MM.1S (cell line): ENCODE measurements at regions not wholly inside any gene's neighbourhood (a gene's known extent, or its start where the extent isn't known, plus 50 kb on each side); places are given as distances from the start of the nearest gene placed in this dataset.

ENCODE experiments used
- DNase-seq: peaks from one replicate; pipeline ENCODE4 v3.0.0-alpha.2; 2015
- H2AFZ ChIP-seq: fragments of 300-600 bp; sonication (generic); 2 replicates; pipeline ENCODE4 v1.6.0; 2016; ENCODE audit warnings: antibody characterized with exemption, low read length
- H3F3A ChIP-seq: fragments of 300-600 bp; sonication (generic); 2 replicates; pipeline ENCODE4 v1.6.1; 2016; ENCODE audit warnings: mild to moderate bottlenecking, antibody characterized with exemption, low read length, moderate library complexity, mixed read lengths; ENCODE audit not compliant: insufficient read depth
- H3K27ac ChIP-seq: fragments of 300-600 bp; sonication (generic); 2 replicates; pipeline ENCODE4 v1.5.1; 2016; ENCODE audit warnings: mild to moderate bottlenecking, low read length
- H3K27me3 ChIP-seq: fragments of 300-600 bp; sonication (generic); replicated peaks from 2 replicates; pipeline ENCODE4 v1.6.0; 2016; ENCODE audit warnings: low read length; ENCODE audit not compliant: insufficient read depth
- H3K36me3 ChIP-seq: fragments of 300-600 bp; sonication (generic); replicated peaks from 2 replicates; pipeline ENCODE4 v1.6.1; 2016; ENCODE audit warnings: mild to moderate bottlenecking, low read length, mixed read lengths; ENCODE audit not compliant: insufficient read depth
- H3K4me1 ChIP-seq: fragments of 300-600 bp; sonication (generic); 2 replicates; pipeline ENCODE4 v1.6.1; 2016; ENCODE audit warnings: low read length, mixed read lengths
- H3K4me2 ChIP-seq: fragments of 300-600 bp; sonication (generic); 2 replicates; pipeline ENCODE4 v1.6.0; 2016; ENCODE audit warnings: low read depth, low read length
- H3K4me3 ChIP-seq: fragments of 300-600 bp; sonication (generic); 2 replicates; pipeline ENCODE4 v1.5.1; 2016; ENCODE audit warnings: low read length, mixed read lengths
- H3K79me2 ChIP-seq: fragments of 300-600 bp; sonication (generic); 2 replicates; pipeline ENCODE4 v1.6.1; 2016; ENCODE audit warnings: mixed run types, low read length, mixed read lengths
- H3K9ac ChIP-seq: fragments of 300-600 bp; sonication (generic); 2 replicates; pipeline ENCODE4 v1.6.1; 2016; ENCODE audit warnings: low read length, mixed read lengths
- H3K9me2 ChIP-seq: fragments of 300-600 bp; sonication (generic); replicated peaks from 2 replicates; pipeline ENCODE4 v1.6.1; 2016; ENCODE audit warnings: mild to moderate bottlenecking, low read length, mixed read lengths; ENCODE audit not compliant: insufficient read depth
- H3K9me3 ChIP-seq: fragments of 300-600 bp; sonication (generic); replicated peaks from 2 replicates; pipeline ENCODE4 v1.6.1; 2016; ENCODE audit warnings: mild to moderate bottlenecking, low read length, mixed read lengths; ENCODE audit not compliant: insufficient read depth
- H4K20me1 ChIP-seq: fragments of 300-600 bp; sonication (generic); 2 replicates; pipeline ENCODE4 v1.6.1; 2016; ENCODE audit warnings: mild to moderate bottlenecking, low read length, moderate library complexity, mixed read lengths; ENCODE audit not compliant: insufficient read depth
- EZH2 ChIP-seq: fragments of 300-600 bp; sonication (generic); optimal IDR thresholded peaks from 2 replicates; pipeline ENCODE3; 2017; ENCODE audit warnings: low read depth, mild to moderate bottlenecking, antibody characterized with exemption, low read length, mixed read lengths
- EZH2phosphoT487 ChIP-seq: fragments of 300-600 bp; sonication (generic); IDR thresholded peaks from 2 replicates; pipeline ENCODE4 v1.6.1; 2018; ENCODE audit warnings: antibody characterized with exemption, low read length
- TF ChIP-seq, protein P1 (sequence below): fragments of 300-600 bp; sonication (generic); IDR thresholded peaks from 2 replicates; pipeline ENCODE4 v1.5.1; 2016; ENCODE audit warnings: antibody characterized with exemption, low read length, mixed read lengths

DNA sequence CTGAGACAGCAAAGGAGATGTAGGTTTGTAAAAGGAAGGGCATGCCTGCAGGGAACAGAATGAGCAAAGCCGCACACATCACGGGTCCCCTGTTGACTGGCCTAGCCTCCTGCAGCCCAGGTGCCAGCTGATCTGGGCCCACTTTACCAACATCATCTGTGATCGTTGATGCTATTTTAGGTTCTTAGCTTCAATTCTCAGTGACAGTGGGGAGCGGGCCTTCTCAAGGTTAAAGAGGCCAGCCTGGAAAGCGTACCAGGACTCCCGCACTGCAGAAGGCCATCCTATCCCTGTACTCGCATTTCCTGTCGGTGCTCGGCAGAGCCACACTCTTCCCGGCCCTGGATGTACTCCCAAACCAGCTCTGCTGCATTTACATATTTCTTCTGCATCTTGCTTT lies 213.5 kb upstream of the IRX1 start:
- Histone ChIP-seq H3K27ac (no peak overlapping the region), H3K4me2 (no peak overlapping the region)

DNA sequence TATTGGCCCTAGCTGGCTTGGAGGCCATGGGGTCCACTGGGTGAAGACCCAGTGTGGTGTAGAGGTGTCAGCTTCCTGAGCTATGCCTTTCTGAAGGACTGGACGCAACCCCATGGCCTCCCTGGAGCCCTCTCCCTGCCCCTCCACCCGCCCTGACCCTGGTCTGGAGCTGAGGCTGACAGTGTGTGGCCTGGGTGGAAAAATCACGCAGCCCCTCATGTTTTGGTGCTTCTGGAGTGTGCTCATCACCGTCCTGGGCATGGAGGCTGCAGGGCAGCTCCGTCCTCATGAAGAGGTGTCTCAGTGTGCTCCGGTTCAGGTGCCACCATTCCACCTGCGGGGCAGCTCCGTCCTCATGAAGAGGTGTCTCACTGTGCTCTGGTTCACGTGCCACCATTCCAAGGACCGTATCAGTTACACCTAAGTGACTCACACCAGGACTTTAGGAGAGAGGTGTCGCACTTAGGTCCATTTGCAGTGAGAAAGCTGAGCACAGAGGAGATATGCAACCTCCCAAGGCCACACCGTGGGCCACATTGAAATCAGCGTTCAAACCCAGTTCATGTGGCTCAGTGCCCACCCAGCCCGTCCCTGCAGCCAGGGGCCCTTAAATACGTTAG lies 214.3 kb upstream of the IRX1 start:
- H4K20me1 ChIP-seq = no peaks in the 10 kb centered on the region
- H3K4me1 ChIP-seq = no peaks in the 10 kb centered on the region
- no peak overlapping the region for H3K27ac ChIP-seq
- no peaks in the 10 kb centered on the region for H3F3A ChIP-seq
- no peak overlapping the region for H2AFZ ChIP-seq
- no peak overlapping the region for H3K4me2 ChIP-seq
- no peaks in the 10 kb centered on the region for H3K9me3 ChIP-seq
- no peaks in the 10 kb centered on the region for H3K9me2 ChIP-seq
- TF ChIP-seq EZH2phosphoT487 = no peak
- no peak for TF ChIP-seq EZH2
- TF ChIP-seq, protein P1, sequence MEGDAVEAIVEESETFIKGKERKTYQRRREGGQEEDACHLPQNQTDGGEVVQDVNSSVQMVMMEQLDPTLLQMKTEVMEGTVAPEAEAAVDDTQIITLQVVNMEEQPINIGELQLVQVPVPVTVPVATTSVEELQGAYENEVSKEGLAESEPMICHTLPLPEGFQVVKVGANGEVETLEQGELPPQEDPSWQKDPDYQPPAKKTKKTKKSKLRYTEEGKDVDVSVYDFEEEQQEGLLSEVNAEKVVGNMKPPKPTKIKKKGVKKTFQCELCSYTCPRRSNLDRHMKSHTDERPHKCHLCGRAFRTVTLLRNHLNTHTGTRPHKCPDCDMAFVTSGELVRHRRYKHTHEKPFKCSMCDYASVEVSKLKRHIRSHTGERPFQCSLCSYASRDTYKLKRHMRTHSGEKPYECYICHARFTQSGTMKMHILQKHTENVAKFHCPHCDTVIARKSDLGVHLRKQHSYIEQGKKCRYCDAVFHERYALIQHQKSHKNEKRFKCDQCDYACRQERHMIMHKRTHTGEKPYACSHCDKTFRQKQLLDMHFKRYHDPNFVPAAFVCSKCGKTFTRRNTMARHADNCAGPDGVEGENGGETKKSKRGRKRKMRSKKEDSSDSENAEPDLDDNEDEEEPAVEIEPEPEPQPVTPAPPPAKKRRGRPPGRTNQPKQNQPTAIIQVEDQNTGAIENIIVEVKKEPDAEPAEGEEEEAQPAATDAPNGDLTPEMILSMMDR = no peak
- H3K4me3 ChIP-seq = no peak overlapping the region
- H3K36me3 ChIP-seq = no peaks in the 10 kb centered on the region
- no peaks in the 10 kb centered on the region for H3K27me3 ChIP-seq
- DNase-seq = no peak
- no peaks in the 10 kb centered on the region for H3K79me2 ChIP-seq
- no peak overlapping the region for H3K9ac ChIP-seq

More for the DNA sequence above, 213.5 kb upstream of the IRX1 start:
- Histone ChIP-seq H3K9me2 (no peaks in the 10 kb centered on the region), H3K27me3 (no peaks in the 10 kb centered on the region), H3K79me2 (no peaks in the 10 kb centered on the region), H4K20me1 (no peaks in the 10 kb centered on the region), H3F3A (no peaks in the 10 kb centered on the region), H3K9me3 (no peaks in the 10 kb centered on the region), H2AFZ (no peak overlapping the region), H3K9ac (no peak overlapping the region), H3K4me1 (no peaks in the 10 kb centered on the region), H3K36me3 (no peaks in the 10 kb centered on the region), H3K4me3 (no peak overlapping the region)
- no peak for DNase-seq
- TF ChIP-seq, protein P1 = no peak
- TF ChIP-seq EZH2 (no peak), EZH2phosphoT487 (no peak)

DNA sequence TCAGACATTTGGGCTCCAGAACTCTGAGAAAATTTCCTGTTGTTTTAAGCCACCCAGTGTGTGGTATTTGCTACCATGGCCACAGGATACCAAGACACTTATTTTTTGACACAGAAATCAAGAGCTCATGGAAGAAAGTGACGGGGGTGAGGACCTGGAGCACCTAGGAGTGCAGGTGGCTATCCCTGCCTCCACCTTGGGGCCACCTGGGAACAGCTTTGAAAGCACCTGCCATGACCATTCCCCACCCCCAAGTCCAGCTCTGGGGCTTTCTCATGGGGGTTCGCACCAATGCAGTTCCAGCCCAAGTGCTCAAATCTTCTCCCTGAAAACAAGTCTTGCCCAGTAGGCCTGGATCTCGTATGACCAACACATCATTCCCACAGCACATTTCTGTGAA lies 214.9 kb upstream of the IRX1 start:
- Histone ChIP-seq H3K27ac (no peak overlapping the region), H3K4me1 (no peaks in the 10 kb centered on the region), H3K4me3 (no peak overlapping the region), H3K36me3 (no peaks in the 10 kb centered on the region), H3K27me3 (no peaks in the 10 kb centered on the region), H3K9me2 (no peaks in the 10 kb centered on the region), H3K4me2 (no peak overlapping the region), H3F3A (no peaks in the 10 kb centered on the region), H3K79me2 (no peaks in the 10 kb centered on the region), H3K9ac (no peak overlapping the region), H3K9me3 (no peaks in the 10 kb centered on the region), H4K20me1 (no peaks in the 10 kb centered on the region), H2AFZ (no peak overlapping the region)
- TF ChIP-seq, protein P1 = no peak
- TF ChIP-seq EZH2phosphoT487 (no peak), EZH2 (no peak)
- DNase-seq = no peak
